LoVo (cell line): ENCODE measurements at regions not wholly inside any gene's neighbourhood (a gene's known extent, or its start where the extent isn't known, plus 50 kb on each side); places are given as distances from the start of the nearest gene placed in this dataset.

Experiments used
- DNase-seq: peaks from one replicate; pipeline ENCODE4 v3.0.0-alpha.2; 2016; ENCODE audit warnings: low spot score

GRCh38 chr19:31223740-31224534 is 125.3 kb downstream of the TSHZ3 start:
- no peak for DNase-seq

- DNase-seq = no peak
Measured at GRCh38 chr19:31220540-31220939, 128.7 kb downstream of the TSHZ3 start.

- no peak for DNase-seq
Measured at GRCh38 chr19:31214997-31215396, 134.2 kb downstream of the TSHZ3 start.

GRCh38 chr19:31214086-31214485 is 135.2 kb downstream of the TSHZ3 start:
- DNase-seq = peak; percentile 67

- DNase-seq = no peak
Measured at GRCh38 chr19:31211088-31211487, 138.1 kb downstream of the TSHZ3 start.

GRCh38 chr19:31205887-31206518 is 143.2 kb downstream of the TSHZ3 start:
- no peak for DNase-seq

GRCh38 chr19:31204115-31204514 is 145.1 kb downstream of the TSHZ3 start:
- DNase-seq = no peak

- DNase-seq = no peak
Measured at GRCh38 chr19:31185261-31185660, 164.0 kb downstream of the TSHZ3 start.

- no peak for DNase-seq
Measured at GRCh38 chr19:31181535-31181934, 167.7 kb downstream of the TSHZ3 start.

GRCh38 chr19:31180907-31181306 is 168.3 kb downstream of the TSHZ3 start:
- no peak for DNase-seq

- DNase-seq = no peak
Measured at GRCh38 chr19:31179471-31179852, 169.8 kb downstream of the TSHZ3 start.

GRCh38 chr19:31178833-31179470 is 170.3 kb downstream of the TSHZ3 start:
- no peak for DNase-seq

- no peak for DNase-seq
Measured at GRCh38 chr19:31177246-31177645, 172.0 kb downstream of the TSHZ3 start.

GRCh38 chr19:31175564-31176348 is 173.5 kb downstream of the TSHZ3 start:
- DNase-seq = no peak

GRCh38 chr19:31174948-31175347 is 174.3 kb downstream of the TSHZ3 start:
- no peak for DNase-seq

GRCh38 chr19:31173991-31174390 is 175.2 kb downstream of the TSHZ3 start:
- DNase-seq = no peak

GRCh38 chr19:31171936-31172335 is 177.3 kb downstream of the TSHZ3 start:
- DNase-seq = no peak

GRCh38 chr19:31170046-31170445 is 179.2 kb downstream of the TSHZ3 start:
- DNase-seq = no peak

GRCh38 chr19:31168106-31168625 is 181.1 kb downstream of the TSHZ3 start:
- no peak for DNase-seq

GRCh38 chr19:31167690-31168089 is 181.5 kb downstream of the TSHZ3 start:
- DNase-seq = no peak

GRCh38 chr19:31166206-31166605 is 183.0 kb downstream of the TSHZ3 start:
- DNase-seq = no peak

GRCh38 chr19:31164791-31165251 is 184.4 kb downstream of the TSHZ3 start:
- no peak for DNase-seq
